ENCODE measurements at regions not wholly inside any gene's neighbourhood (a gene's known extent, or its start where the extent isn't known, plus 50 kb on each side); places are given as distances from the start of the nearest gene placed in this dataset.

DNA sequence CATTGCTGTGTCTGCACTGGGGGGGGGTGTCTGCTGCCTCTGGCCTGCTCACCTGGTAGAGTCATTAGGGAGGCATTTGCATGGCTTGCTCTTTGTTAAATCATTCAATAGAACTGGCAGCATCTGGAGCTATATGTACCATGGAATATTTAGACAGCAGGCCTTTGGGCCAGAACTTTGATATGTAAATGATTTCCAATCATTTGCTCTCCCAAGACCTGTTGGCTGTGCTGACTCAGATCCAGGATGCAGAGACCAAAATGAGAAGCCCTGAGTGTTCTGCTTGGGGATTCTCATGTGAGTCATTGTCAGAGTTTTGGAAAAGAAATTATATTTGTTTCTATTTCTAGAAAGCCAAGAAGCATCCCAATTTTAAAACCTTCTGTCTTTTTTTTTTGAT, 257.6 kb upstream of the IGFBP3 start:
- peak; percentile 44 for ATAC-seq
- Mint-ChIP-seq H3K4me3 (no peak overlapping the region), H3K36me3 (peaks cover 15% of the 10 kb centered on the region), H3K4me1 (peaks cover 12% of the 10 kb centered on the region), H3K27me3 (ENCODE audit: low read depth) (peaks cover 6% of the 10 kb centered on the region; the same call in 1 of the 2 replicates), H3K27ac (no peak overlapping the region), H3K9me3 (peaks cover 35% of the 10 kb centered on the region)
- ChIA-PET CTCF (no interaction called here), POLR2A (no interaction called here)
- TF ChIP-seq TP53 (CRISPR knock-in tag; IDR thresholded peaks at IDR 0.05) = no peak
- TF ChIP-seq, protein P1, sequence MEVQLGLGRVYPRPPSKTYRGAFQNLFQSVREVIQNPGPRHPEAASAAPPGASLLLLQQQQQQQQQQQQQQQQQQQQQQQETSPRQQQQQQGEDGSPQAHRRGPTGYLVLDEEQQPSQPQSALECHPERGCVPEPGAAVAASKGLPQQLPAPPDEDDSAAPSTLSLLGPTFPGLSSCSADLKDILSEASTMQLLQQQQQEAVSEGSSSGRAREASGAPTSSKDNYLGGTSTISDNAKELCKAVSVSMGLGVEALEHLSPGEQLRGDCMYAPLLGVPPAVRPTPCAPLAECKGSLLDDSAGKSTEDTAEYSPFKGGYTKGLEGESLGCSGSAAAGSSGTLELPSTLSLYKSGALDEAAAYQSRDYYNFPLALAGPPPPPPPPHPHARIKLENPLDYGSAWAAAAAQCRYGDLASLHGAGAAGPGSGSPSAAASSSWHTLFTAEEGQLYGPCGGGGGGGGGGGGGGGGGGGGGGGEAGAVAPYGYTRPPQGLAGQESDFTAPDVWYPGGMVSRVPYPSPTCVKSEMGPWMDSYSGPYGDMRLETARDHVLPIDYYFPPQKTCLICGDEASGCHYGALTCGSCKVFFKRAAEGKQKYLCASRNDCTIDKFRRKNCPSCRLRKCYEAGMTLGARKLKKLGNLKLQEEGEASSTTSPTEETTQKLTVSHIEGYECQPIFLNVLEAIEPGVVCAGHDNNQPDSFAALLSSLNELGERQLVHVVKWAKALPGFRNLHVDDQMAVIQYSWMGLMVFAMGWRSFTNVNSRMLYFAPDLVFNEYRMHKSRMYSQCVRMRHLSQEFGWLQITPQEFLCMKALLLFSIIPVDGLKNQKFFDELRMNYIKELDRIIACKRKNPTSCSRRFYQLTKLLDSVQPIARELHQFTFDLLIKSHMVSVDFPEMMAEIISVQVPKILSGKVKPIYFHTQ (CRISPR knock-in tag; IDR thresholded peaks at IDR 0.05) = no peak
- no peak for TF ChIP-seq ZNF423 (CRISPR knock-in tag; IDR thresholded peaks at IDR 0.05)
- TF ChIP-seq ESRRA (CRISPR knock-in tag; IDR thresholded peaks at IDR 0.05; ENCODE audit: borderline replicate concordance) = no peak
- no peak for TF ChIP-seq GTF2I (CRISPR knock-in tag; conservative IDR thresholded peaks at IDR 0.05)
- TF ChIP-seq, protein P2, sequence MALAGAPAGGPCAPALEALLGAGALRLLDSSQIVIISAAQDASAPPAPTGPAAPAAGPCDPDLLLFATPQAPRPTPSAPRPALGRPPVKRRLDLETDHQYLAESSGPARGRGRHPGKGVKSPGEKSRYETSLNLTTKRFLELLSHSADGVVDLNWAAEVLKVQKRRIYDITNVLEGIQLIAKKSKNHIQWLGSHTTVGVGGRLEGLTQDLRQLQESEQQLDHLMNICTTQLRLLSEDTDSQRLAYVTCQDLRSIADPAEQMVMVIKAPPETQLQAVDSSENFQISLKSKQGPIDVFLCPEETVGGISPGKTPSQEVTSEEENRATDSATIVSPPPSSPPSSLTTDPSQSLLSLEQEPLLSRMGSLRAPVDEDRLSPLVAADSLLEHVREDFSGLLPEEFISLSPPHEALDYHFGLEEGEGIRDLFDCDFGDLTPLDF (CRISPR knock-in tag; IDR thresholded peaks at IDR 0.05) = no peak
- DNase-seq (ENCODE audit: low spot score) = no peak

DNA sequence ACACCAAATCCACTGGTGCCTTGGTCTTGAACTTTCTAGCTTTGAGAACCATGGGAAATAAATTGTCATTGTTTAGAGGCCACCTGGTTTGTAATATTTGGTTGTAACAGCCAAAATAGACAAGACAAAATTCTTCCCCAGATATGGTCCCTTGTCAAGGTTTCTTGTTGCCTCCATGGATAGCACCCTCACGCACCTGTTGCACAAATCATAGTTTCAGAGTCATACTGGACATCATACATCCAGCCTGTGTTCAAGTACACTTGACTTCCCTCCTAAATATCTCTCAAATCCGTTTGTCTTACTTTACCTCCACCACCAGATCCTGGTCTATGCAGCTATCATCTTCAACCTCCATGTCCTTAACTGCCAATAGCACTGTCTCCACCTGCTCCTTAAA, 256.7 kb upstream of the IGFBP3 start:
- H3K36me3 Mint-ChIP-seq = peaks cover 15% of the 10 kb centered on the region
- TF ChIP-seq RORB (CRISPR knock-in tag; IDR thresholded peaks at IDR 0.05) (no peak), SOX15 (CRISPR knock-in tag; IDR thresholded peaks at IDR 0.05) (no peak), ESRRA (CRISPR knock-in tag; IDR thresholded peaks at IDR 0.05; ENCODE audit: borderline replicate concordance) (no peak), ZNF671 (CRISPR knock-in tag; IDR thresholded peaks at IDR 0.05) (no peak), FOXJ3 (CRISPR knock-in tag; IDR thresholded peaks at IDR 0.05; ENCODE audit: borderline replicate concordance) (no peak), ZNF423 (CRISPR knock-in tag; IDR thresholded peaks at IDR 0.05) (no peak), FOXK1 (CRISPR knock-in tag; IDR thresholded peaks at IDR 0.05) (no peak), NR1H2 (CRISPR knock-in tag; IDR thresholded peaks at IDR 0.05) (no peak), JUN (CRISPR knock-in tag; IDR thresholded peaks at IDR 0.05) (no peak)
- TF ChIP-seq, protein P3, sequence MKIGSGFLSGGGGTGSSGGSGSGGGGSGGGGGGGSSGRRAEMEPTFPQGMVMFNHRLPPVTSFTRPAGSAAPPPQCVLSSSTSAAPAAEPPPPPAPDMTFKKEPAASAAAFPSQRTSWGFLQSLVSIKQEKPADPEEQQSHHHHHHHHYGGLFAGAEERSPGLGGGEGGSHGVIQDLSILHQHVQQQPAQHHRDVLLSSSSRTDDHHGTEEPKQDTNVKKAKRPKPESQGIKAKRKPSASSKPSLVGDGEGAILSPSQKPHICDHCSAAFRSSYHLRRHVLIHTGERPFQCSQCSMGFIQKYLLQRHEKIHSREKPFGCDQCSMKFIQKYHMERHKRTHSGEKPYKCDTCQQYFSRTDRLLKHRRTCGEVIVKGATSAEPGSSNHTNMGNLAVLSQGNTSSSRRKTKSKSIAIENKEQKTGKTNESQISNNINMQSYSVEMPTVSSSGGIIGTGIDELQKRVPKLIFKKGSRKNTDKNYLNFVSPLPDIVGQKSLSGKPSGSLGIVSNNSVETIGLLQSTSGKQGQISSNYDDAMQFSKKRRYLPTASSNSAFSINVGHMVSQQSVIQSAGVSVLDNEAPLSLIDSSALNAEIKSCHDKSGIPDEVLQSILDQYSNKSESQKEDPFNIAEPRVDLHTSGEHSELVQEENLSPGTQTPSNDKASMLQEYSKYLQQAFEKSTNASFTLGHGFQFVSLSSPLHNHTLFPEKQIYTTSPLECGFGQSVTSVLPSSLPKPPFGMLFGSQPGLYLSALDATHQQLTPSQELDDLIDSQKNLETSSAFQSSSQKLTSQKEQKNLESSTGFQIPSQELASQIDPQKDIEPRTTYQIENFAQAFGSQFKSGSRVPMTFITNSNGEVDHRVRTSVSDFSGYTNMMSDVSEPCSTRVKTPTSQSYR (CRISPR knock-in tag; IDR thresholded peaks at IDR 0.05) = no peak
- TF ChIP-seq, protein P4, sequence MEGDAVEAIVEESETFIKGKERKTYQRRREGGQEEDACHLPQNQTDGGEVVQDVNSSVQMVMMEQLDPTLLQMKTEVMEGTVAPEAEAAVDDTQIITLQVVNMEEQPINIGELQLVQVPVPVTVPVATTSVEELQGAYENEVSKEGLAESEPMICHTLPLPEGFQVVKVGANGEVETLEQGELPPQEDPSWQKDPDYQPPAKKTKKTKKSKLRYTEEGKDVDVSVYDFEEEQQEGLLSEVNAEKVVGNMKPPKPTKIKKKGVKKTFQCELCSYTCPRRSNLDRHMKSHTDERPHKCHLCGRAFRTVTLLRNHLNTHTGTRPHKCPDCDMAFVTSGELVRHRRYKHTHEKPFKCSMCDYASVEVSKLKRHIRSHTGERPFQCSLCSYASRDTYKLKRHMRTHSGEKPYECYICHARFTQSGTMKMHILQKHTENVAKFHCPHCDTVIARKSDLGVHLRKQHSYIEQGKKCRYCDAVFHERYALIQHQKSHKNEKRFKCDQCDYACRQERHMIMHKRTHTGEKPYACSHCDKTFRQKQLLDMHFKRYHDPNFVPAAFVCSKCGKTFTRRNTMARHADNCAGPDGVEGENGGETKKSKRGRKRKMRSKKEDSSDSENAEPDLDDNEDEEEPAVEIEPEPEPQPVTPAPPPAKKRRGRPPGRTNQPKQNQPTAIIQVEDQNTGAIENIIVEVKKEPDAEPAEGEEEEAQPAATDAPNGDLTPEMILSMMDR (IDR thresholded peaks at IDR 0.05) = no peak
- TF ChIP-seq, protein P5, sequence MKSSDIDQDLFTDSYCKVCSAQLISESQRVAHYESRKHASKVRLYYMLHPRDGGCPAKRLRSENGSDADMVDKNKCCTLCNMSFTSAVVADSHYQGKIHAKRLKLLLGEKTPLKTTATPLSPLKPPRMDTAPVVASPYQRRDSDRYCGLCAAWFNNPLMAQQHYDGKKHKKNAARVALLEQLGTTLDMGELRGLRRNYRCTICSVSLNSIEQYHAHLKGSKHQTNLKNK (CRISPR knock-in tag; IDR thresholded peaks at IDR 0.05) = no peak
- TF ChIP-seq, protein P6, sequence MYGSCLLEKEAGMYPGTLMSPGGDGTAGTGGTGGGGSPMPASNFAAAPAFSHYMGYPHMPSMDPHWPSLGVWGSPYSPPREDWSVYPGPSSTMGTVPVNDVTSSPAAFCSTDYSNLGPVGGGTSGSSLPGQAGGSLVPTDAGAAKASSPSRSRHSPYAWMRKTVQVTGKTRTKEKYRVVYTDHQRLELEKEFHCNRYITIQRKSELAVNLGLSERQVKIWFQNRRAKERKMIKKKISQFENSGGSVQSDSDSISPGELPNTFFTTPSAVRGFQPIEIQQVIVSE (CRISPR knock-in tag; IDR thresholded peaks at IDR 0.05; ENCODE audit: borderline replicate concordance) = no peak
- TF ChIP-seq, protein P7, sequence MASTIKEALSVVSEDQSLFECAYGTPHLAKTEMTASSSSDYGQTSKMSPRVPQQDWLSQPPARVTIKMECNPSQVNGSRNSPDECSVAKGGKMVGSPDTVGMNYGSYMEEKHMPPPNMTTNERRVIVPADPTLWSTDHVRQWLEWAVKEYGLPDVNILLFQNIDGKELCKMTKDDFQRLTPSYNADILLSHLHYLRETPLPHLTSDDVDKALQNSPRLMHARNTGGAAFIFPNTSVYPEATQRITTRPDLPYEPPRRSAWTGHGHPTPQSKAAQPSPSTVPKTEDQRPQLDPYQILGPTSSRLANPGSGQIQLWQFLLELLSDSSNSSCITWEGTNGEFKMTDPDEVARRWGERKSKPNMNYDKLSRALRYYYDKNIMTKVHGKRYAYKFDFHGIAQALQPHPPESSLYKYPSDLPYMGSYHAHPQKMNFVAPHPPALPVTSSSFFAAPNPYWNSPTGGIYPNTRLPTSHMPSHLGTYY (CRISPR knock-in tag; IDR thresholded peaks at IDR 0.05) = no peak
- TF ChIP-seq, protein P8, sequence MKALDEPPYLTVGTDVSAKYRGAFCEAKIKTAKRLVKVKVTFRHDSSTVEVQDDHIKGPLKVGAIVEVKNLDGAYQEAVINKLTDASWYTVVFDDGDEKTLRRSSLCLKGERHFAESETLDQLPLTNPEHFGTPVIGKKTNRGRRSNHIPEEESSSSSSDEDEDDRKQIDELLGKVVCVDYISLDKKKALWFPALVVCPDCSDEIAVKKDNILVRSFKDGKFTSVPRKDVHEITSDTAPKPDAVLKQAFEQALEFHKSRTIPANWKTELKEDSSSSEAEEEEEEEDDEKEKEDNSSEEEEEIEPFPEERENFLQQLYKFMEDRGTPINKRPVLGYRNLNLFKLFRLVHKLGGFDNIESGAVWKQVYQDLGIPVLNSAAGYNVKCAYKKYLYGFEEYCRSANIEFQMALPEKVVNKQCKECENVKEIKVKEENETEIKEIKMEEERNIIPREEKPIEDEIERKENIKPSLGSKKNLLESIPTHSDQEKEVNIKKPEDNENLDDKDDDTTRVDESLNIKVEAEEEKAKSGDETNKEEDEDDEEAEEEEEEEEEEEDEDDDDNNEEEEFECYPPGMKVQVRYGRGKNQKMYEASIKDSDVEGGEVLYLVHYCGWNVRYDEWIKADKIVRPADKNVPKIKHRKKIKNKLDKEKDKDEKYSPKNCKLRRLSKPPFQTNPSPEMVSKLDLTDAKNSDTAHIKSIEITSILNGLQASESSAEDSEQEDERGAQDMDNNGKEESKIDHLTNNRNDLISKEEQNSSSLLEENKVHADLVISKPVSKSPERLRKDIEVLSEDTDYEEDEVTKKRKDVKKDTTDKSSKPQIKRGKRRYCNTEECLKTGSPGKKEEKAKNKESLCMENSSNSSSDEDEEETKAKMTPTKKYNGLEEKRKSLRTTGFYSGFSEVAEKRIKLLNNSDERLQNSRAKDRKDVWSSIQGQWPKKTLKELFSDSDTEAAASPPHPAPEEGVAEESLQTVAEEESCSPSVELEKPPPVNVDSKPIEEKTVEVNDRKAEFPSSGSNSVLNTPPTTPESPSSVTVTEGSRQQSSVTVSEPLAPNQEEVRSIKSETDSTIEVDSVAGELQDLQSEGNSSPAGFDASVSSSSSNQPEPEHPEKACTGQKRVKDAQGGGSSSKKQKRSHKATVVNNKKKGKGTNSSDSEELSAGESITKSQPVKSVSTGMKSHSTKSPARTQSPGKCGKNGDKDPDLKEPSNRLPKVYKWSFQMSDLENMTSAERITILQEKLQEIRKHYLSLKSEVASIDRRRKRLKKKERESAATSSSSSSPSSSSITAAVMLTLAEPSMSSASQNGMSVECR (CRISPR knock-in tag; IDR thresholded peaks at IDR 0.05; ENCODE audit: borderline replicate concordance) = no peak
- no peak overlapping the region for H3K27ac Mint-ChIP-seq
- ChIA-PET CTCF (no interaction called here), POLR2A (no interaction called here)
- DNase-seq (ENCODE audit: low spot score) = no peak
- no peak for ATAC-seq
- H3K4me1 Mint-ChIP-seq = peaks cover 12% of the 10 kb centered on the region
- peaks cover 35% of the 10 kb centered on the region for H3K9me3 Mint-ChIP-seq
- H3K27me3 Mint-ChIP-seq (ENCODE audit: low read depth) = peaks cover 6% of the 10 kb centered on the region; the same call in 1 of the 2 replicates
- no peak overlapping the region for H3K4me3 Mint-ChIP-seq
